H1 (cell line): ENCODE measurements at regions not wholly inside any gene's neighbourhood (a gene's known extent, or its start where the extent isn't known, plus 50 kb on each side); places are given as distances from the start of the nearest gene placed in this dataset.
"Not testable (repeated sequence)": the region's sequence is repeated elsewhere in the genome, so short reads cannot be mapped to it uniquely, and the experiment has no call there.

ENCODE experiments used
- CTCF ChIA-PET: fragments of 300-600 bp; sonication (Branson Sonifier 250); formaldehyde crosslinking; loops from one replicate; lab custom pipeline; 2021; ENCODE audit not compliant: partially characterized antibody; lab: Charles Lee
- POLR2A ChIA-PET: fragments of 300-600 bp; sonication (Branson Sonifier 250); formaldehyde crosslinking; loops from one replicate; lab custom pipeline; 2021; ENCODE audit warnings: inconsistent platforms; ENCODE audit not compliant: partially characterized antibody; lab: Charles Lee
- DNase-seq, 2 experiments: peaks; one replicate each; pipeline versions ENCODE4 v3.0.0 to v3.0.0-alpha.2; 2010 to 2022; ENCODE audit warnings: low spot score in 2 of 2, low read depth in 1 of 2, mixed read lengths in 1 of 2
- FAIRE-seq: peaks from 2 replicates; lab custom pipeline; 2011; peaks lifted over from hg19 to GRCh38; lab: Jason Lieb, UNC
- H2AFZ ChIP-seq: 2 replicates; pipeline ENCODE4 v1.8.1; 2012; ENCODE audit warnings: low read length, inconsistent platforms
- H2AK5ac ChIP-seq: 2 replicates; pipeline ENCODE4 v1.6.1; 2013; ENCODE audit warnings: low read depth, low read length
- H2BK120ac ChIP-seq: replicated peaks from 2 replicates; pipeline ENCODE3; 2013; ENCODE audit warnings: low read depth, low read length, inconsistent platforms
- H2BK12ac ChIP-seq: 2 replicates; pipeline ENCODE4 v1.6.1; 2013; ENCODE audit warnings: low read depth, low read length
- H2BK15ac ChIP-seq: 2 replicates; pipeline ENCODE4 v1.6.1; 2013; ENCODE audit warnings: low read length
- H2BK20ac ChIP-seq: 2 replicates; pipeline ENCODE4 v1.6.1; 2013; ENCODE audit warnings: low read length
- H2BK5ac ChIP-seq: 2 replicates; pipeline ENCODE4 v1.6.1; 2013; ENCODE audit warnings: low read depth, low read length
- H3K14ac ChIP-seq: 2 replicates; pipeline ENCODE4 v1.6.1; 2013; ENCODE audit warnings: inconsistent platforms; ENCODE audit not compliant: insufficient read length
- H3K18ac ChIP-seq: 2 replicates; pipeline ENCODE4 v1.6.1; 2013; ENCODE audit warnings: low read length; ENCODE audit errors: extremely low read depth
- H3K23ac ChIP-seq: 2 replicates; pipeline ENCODE4 v1.6.1; 2013; ENCODE audit warnings: inconsistent platforms; ENCODE audit not compliant: insufficient read length
- H3K23me2 ChIP-seq: 2 replicates; pipeline ENCODE4 v1.6.1; 2013; ENCODE audit warnings: low read depth, low read length
- H3K27ac ChIP-seq: 2 replicates; pipeline ENCODE4 v1.6.1; 2011; ENCODE audit warnings: low read depth, low read length, inconsistent platforms
- H3K27me3 ChIP-seq, 4 experiments: replicated peaks in 1 of 4; 1 replicate in 1 of 4; 2 replicates in 3 of 4; pipeline versions ENCODE4 v1.6.1 to v1.8.1; 2011 to 2013; ENCODE audit warnings: low read length in 3 of 4, mild to moderate bottlenecking in 3 of 4, inconsistent platforms in 2 of 4, mixed read lengths in 2 of 4, moderate library complexity in 1 of 4; ENCODE audit not compliant: control insufficient read depth in 3 of 4, insufficient read depth in 3 of 4; ENCODE audit errors: extremely low read depth in 1 of 4
- H3K36me3 ChIP-seq, 4 experiments: 2 replicates each; pipeline versions ENCODE4 v1.6.1 to v1.8.1; 2011 to 2013; ENCODE audit warnings: mild to moderate bottlenecking in 4 of 4, low read length in 3 of 4, moderate library complexity in 2 of 4, control low read depth in 1 of 4, inconsistent platforms in 1 of 4; ENCODE audit not compliant: insufficient read depth in 4 of 4, control insufficient read depth in 2 of 4
- H3K4ac ChIP-seq: replicated peaks from 2 replicates; pipeline ENCODE3; 2013; ENCODE audit warnings: low read length, low read depth, mixed read lengths, inconsistent platforms; ENCODE audit not compliant: insufficient read length
- H3K4me1 ChIP-seq, 4 experiments: replicated peaks in 1 of 4; 1 replicate in 1 of 4; 2 replicates in 3 of 4; pipeline versions ENCODE4 v1.6.1 to v1.8.1; 2011 to 2013; ENCODE audit warnings: low read length in 3 of 4, inconsistent platforms in 2 of 4, mixed read lengths in 1 of 4; ENCODE audit not compliant: insufficient read depth in 4 of 4, control insufficient read depth in 3 of 4
- H3K4me2 ChIP-seq, 2 experiments: 2 replicates each; pipeline versions ENCODE4 v1.6.1 to v1.8.1; 2011 to 2013; ENCODE audit warnings: low read depth in 2 of 2, low read length in 2 of 2, control low read depth in 1 of 2, inconsistent platforms in 1 of 2, mild to moderate bottlenecking in 1 of 2; ENCODE audit not compliant: insufficient read depth in 1 of 2
- H3K4me3 ChIP-seq, 4 experiments: fragments of 200-600, 300-600 bp in 1 of 4; sonication (generic), shearing (Covaris generic), sonication (Bioruptor Twin) in 1 of 4; 2 replicates each; pipeline versions ENCODE4 v1.5.1 to v1.8.1; 2011 to 2016; ENCODE audit warnings: low read length in 4 of 4, low read depth in 3 of 4, control low read depth in 2 of 4, inconsistent platforms in 2 of 4, mild to moderate bottlenecking in 2 of 4, mixed read lengths in 1 of 4, moderate library complexity in 1 of 4; ENCODE audit not compliant: insufficient read depth in 2 of 4; ENCODE audit errors: extremely low read depth in 1 of 4
- H3K56ac ChIP-seq: replicated peaks from 2 replicates; pipeline ENCODE3; 2013; ENCODE audit warnings: low read depth, mild to moderate bottlenecking, mixed read lengths, low read length, inconsistent platforms; ENCODE audit not compliant: insufficient read length
- H3K79me1 ChIP-seq: 2 replicates; pipeline ENCODE4 v1.6.1; 2013; ENCODE audit warnings: low read depth, low read length, control low read depth
- H3K79me2 ChIP-seq, 2 experiments: 2 replicates each; pipeline versions ENCODE4 v1.6.1 to v1.8.1; 2012 to 2013; ENCODE audit warnings: low read length in 2 of 2, mild to moderate bottlenecking in 2 of 2, inconsistent platforms in 1 of 2; ENCODE audit not compliant: insufficient read depth in 2 of 2, control insufficient read depth in 1 of 2
- H3K9ac ChIP-seq, 4 experiments: replicated peaks in 1 of 4; 1 replicate in 1 of 4; 2 replicates in 3 of 4; pipeline versions ENCODE4 v1.6.1 to v1.8.1; 2011 to 2013; ENCODE audit warnings: low read depth in 3 of 4, low read length in 3 of 4, control low read depth in 2 of 4, mild to moderate bottlenecking in 2 of 4, moderate library complexity in 2 of 4, inconsistent platforms in 1 of 4; ENCODE audit errors: extremely low read depth in 1 of 4
- H3K9me3 ChIP-seq, 2 experiments: 2 replicates each; pipeline versions ENCODE4 v1.6.1 to v1.8.1; 2012 to 2013; ENCODE audit warnings: mild to moderate bottlenecking in 2 of 2, moderate library complexity in 2 of 2, control low read depth in 1 of 2, inconsistent platforms in 1 of 2, low read depth in 1 of 2, low read length in 1 of 2, mixed read lengths in 1 of 2; ENCODE audit not compliant: insufficient read depth in 2 of 2
- H4K20me1 ChIP-seq, 2 experiments: replicated peaks in 1 of 2; 2 replicates each; pipeline versions ENCODE3 to v1.8.1; 2011 to 2013; ENCODE audit warnings: inconsistent platforms in 2 of 2, low read length in 2 of 2, mild to moderate bottlenecking in 1 of 2; ENCODE audit not compliant: insufficient read depth in 2 of 2, control insufficient read depth in 1 of 2
- H4K5ac ChIP-seq: 2 replicates; pipeline ENCODE4 v1.6.1; 2013; ENCODE audit warnings: low read length, low read depth, mixed read lengths, inconsistent platforms; ENCODE audit not compliant: insufficient read length
- H4K8ac ChIP-seq: 2 replicates; pipeline ENCODE4 v1.8.0; 2013; ENCODE audit warnings: mild to moderate bottlenecking, moderate library complexity, low read length, inconsistent platforms; ENCODE audit not compliant: insufficient read depth; ENCODE audit errors: extremely low read depth
- H4K91ac ChIP-seq: replicated peaks from 2 replicates; pipeline ENCODE3; 2013; ENCODE audit warnings: low read length, mixed read lengths, inconsistent platforms; ENCODE audit not compliant: insufficient read length
- WGBS, 2 experiments: shearing (Covaris generic) in 1 of 2; methylation state at CpG; one replicate each; pipeline versions ENCODE4 v1.1.6 to v1.1.7; 2013 to 2015; ENCODE audit warnings: low lambda C conversion rate in 2 of 2, mixed read lengths in 2 of 2, inconsistent platforms in 1 of 2, low coverage in 1 of 2, missing lambda C conversion rate in 1 of 2; ENCODE audit not compliant: insufficient replicate concordance in 2 of 2, insufficient coverage in 1 of 2, insufficient read length in 1 of 2; ENCODE audit errors: extremely low coverage in 1 of 2, missing lambda C conversion rate in 1 of 2; 5-methylcytosine and 5-hydroxymethylcytosine counted together

GRCh38 chr16:29177203-29177887 lies 192.5 kb downstream of the LAT start:
- H3K27me3 ChIP-seq = not testable (repeated sequence)

GRCh38 chr16:29176822-29177202 lies 192.0 kb downstream of the LAT start:
- H2BK5ac ChIP-seq, H2BK120ac ChIP-seq, H3K4ac ChIP-seq, H3K14ac ChIP-seq, H2AK5ac ChIP-seq, H3K9me3 ChIP-seq, H4K5ac ChIP-seq, H2AFZ ChIP-seq, H4K20me1 ChIP-seq, H3K27me3 ChIP-seq, H3K36me3 ChIP-seq, H3K4me3 ChIP-seq, H3K18ac ChIP-seq, CTCF ChIA-PET, H2BK20ac ChIP-seq, H2BK15ac ChIP-seq, H3K56ac ChIP-seq, H3K27ac ChIP-seq, H4K91ac ChIP-seq, H3K23ac ChIP-seq, H4K8ac ChIP-seq, H3K79me2 ChIP-seq, POLR2A ChIA-PET, H2BK12ac ChIP-seq, H3K4me2 ChIP-seq, DNase-seq, FAIRE-seq, H3K4me1 ChIP-seq, H3K9ac ChIP-seq, H3K79me1 ChIP-seq, H3K23me2 ChIP-seq: not testable (repeated sequence)
- WGBS, 2 experiments = 83% methylated on average over 5 of the region's 7 CpGs; no CpG with 5 or more reads in 1 of the 2 experiments

More at GRCh38 chr16:29177203-29177887, 192.5 kb downstream of the LAT start:
- H3K9me3 ChIP-seq, CTCF ChIA-PET, H4K8ac ChIP-seq, H2BK15ac ChIP-seq, H2BK12ac ChIP-seq, H3K4me3 ChIP-seq, H4K20me1 ChIP-seq, H3K36me3 ChIP-seq, H2BK120ac ChIP-seq, H2BK5ac ChIP-seq, H2AFZ ChIP-seq, H3K23ac ChIP-seq, H4K5ac ChIP-seq, H3K18ac ChIP-seq, H3K79me1 ChIP-seq, H3K56ac ChIP-seq, H3K4me2 ChIP-seq, FAIRE-seq, H3K79me2 ChIP-seq, H2AK5ac ChIP-seq, POLR2A ChIA-PET, H4K91ac ChIP-seq, H3K4ac ChIP-seq, H3K23me2 ChIP-seq, H3K4me1 ChIP-seq, H3K9ac ChIP-seq, H3K27ac ChIP-seq, H2BK20ac ChIP-seq, DNase-seq, H3K14ac ChIP-seq: not testable (repeated sequence)
- WGBS, 2 experiments = 94% methylated on average over 13 of the region's 30 CpGs; no CpG with 5 or more reads in 1 of the 2 experiments
